Neural crest cell (in vitro differentiated cells): ENCODE measurements at regions not wholly inside any gene's neighbourhood (a gene's known extent, or its start where the extent isn't known, plus 50 kb on each side); places are given as distances from the start of the nearest gene placed in this dataset.

ENCODE experiments used
- DNase-seq: peaks from one replicate; pipeline ENCODE4 v3.0.0; 2021; ENCODE audit warnings: low read depth, mixed read lengths, low spot score
- H3K27ac Mint-ChIP-seq: one replicate; pipeline ENCODE4 v1.8.0; 2021; ENCODE audit warnings: mild to moderate bottlenecking, mixed read lengths; ENCODE audit not compliant: unreplicated experiment
- H3K27me3 Mint-ChIP-seq: 2 replicates; pipeline ENCODE4 v1.8.0; 2021; ENCODE audit warnings: low read depth, mild to moderate bottlenecking, mixed read lengths
- H3K36me3 Mint-ChIP-seq: 2 replicates; pipeline ENCODE4 v1.8.0; 2021; ENCODE audit warnings: low read depth, mild to moderate bottlenecking, mixed read lengths
- H3K4me1 Mint-ChIP-seq: 2 replicates; pipeline ENCODE4 v1.8.0; 2021; ENCODE audit warnings: mixed read lengths
- H3K4me3 Mint-ChIP-seq: one replicate; pipeline ENCODE4 v1.8.0; 2021; ENCODE audit warnings: mild to moderate bottlenecking, mixed read lengths
- H3K9me3 Mint-ChIP-seq: 2 replicates; pipeline ENCODE4 v1.8.0; 2021; ENCODE audit warnings: mixed read lengths
- CTCF ChIP-seq: fragments of 200-600 bp; sonication (generic); conservative IDR thresholded peaks from 2 replicates; pipeline ENCODE4 v1.5.0; 2021; ENCODE audit warnings: antibody characterized with exemption, mild to moderate bottlenecking

DNA sequence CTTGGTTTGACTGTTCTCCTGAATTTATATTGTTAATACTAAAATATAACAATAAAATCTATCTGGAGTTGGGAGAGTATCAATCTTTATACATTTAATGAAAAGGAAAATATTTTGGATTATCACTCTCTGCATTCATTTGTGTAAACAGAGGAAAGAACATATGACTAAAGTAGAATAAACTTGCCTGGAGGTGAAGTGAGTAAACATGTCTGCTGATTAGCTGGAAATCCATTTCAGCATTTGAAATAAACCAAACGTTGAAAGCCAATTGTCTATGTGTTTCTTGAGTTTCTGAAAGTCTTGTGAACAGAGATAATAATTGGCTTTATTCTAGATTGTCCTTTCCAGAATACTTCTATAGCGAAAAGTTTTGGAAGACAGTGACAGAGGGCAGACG is 776.2 kb downstream of the SEMA5A start:
- DNase-seq: no peak
- H3K36me3 Mint-ChIP-seq: no peaks in the 10 kb centered on the region
- H3K27ac Mint-ChIP-seq: no peak overlapping the region
- no peaks in the 10 kb centered on the region for H3K27me3 Mint-ChIP-seq
- H3K9me3 Mint-ChIP-seq: no peaks in the 10 kb centered on the region
- no peak for TF ChIP-seq CTCF
- H3K4me3 Mint-ChIP-seq: no peak overlapping the region
- H3K4me1 Mint-ChIP-seq: peaks cover 16% of the 10 kb centered on the region

DNA sequence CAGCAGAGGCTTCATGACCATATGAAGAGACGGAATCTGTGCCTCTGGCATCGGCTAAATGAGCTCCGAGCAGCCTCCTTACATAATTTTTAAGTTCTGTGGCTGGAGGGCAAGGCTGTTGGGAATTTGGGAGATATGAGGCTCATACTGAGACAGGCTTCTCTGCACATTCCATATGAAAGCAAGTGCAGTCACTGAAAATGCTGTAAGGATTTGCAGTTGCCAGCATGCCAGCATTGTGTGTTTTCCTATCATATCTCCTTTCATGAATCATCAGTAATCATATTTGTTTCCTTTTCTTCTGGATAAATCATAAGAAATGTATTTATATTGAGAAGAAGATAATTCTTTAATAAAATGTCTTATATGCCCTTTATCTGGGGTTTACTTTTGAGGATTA is 775.4 kb downstream of the SEMA5A start:
- DNase-seq: no peak
- no peak for TF ChIP-seq CTCF
- Mint-ChIP-seq H3K27me3 (no peaks in the 10 kb centered on the region), H3K4me3 (no peak overlapping the region), H3K36me3 (no peaks in the 10 kb centered on the region), H3K4me1 (peaks cover 15% of the 10 kb centered on the region), H3K27ac (no peak overlapping the region), H3K9me3 (no peaks in the 10 kb centered on the region)

DNA sequence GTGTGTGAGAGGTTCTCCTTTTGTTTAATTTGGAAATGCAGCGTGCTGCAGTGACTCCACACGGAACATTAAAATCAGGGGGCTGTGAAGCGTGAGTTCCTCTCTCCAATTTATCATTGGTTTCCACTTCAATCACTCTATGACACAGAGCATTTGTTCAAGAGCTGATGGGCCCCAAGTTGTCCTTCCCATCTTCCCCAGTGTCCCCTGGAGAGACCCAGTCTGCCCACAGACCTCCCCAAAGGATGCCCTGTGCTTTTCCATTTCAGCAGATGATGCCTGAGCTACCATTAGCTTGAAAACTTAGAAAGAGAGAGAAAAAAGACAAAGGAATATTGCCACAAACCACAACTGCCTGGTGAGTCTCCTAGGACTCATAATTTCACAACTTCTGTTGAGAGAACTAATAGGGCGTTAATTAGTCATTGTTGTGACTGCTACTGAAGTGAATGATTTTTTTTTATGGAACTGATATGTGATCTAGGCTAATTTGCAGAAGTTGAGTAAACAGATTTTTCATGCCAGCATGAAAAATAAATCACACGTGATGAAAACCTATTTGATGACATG is 772.7 kb downstream of the SEMA5A start:
- H3K9me3 Mint-ChIP-seq: peaks cover 4% of the 10 kb centered on the region
- no peaks in the 10 kb centered on the region for H3K4me1 Mint-ChIP-seq
- H3K27ac Mint-ChIP-seq: no peak overlapping the region
- no peak for TF ChIP-seq CTCF
- H3K27me3 Mint-ChIP-seq: no peaks in the 10 kb centered on the region
- H3K4me3 Mint-ChIP-seq: no peak overlapping the region
- H3K36me3 Mint-ChIP-seq: no peaks in the 10 kb centered on the region
- no peak for DNase-seq

- Mint-ChIP-seq H3K27me3 (no peaks in the 10 kb centered on the region), H3K27ac (no peak overlapping the region), H3K4me1 (no peaks in the 10 kb centered on the region), H3K9me3 (peaks cover 6% of the 10 kb centered on the region), H3K4me3 (no peak overlapping the region), H3K36me3 (no peaks in the 10 kb centered on the region)
- no peak for DNase-seq
- no peak for TF ChIP-seq CTCF
These were observed 761.2 kb downstream of the SEMA5A start for GRCh38 chr5:8784692-8785091.

DNA sequence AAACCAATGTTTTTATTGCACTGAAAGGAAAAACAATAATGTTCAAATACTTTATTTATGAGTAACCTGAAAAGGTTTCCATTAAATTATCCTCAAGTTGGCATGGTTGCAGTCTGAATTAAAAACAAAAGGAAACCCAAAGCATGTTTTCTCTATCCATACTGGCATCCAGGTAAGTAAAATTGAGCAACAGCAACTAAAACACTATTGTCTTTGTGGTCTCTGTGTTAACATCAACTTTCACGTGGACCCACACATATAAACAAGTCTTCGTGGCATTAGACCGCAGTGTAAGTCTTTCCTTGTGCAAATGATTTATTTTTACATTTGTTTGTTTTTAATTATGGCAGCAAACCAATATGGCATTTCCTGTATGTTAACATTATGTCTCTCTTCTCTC is 757.6 kb downstream of the SEMA5A start:
- no peak overlapping the region for H3K4me3 Mint-ChIP-seq
- no peak for DNase-seq
- H3K27ac Mint-ChIP-seq: no peak overlapping the region
- no peaks in the 10 kb centered on the region for H3K4me1 Mint-ChIP-seq
- no peaks in the 10 kb centered on the region for H3K36me3 Mint-ChIP-seq
- TF ChIP-seq CTCF: no peak
- peaks cover 12% of the 10 kb centered on the region for H3K9me3 Mint-ChIP-seq
- H3K27me3 Mint-ChIP-seq: no peaks in the 10 kb centered on the region

DNA sequence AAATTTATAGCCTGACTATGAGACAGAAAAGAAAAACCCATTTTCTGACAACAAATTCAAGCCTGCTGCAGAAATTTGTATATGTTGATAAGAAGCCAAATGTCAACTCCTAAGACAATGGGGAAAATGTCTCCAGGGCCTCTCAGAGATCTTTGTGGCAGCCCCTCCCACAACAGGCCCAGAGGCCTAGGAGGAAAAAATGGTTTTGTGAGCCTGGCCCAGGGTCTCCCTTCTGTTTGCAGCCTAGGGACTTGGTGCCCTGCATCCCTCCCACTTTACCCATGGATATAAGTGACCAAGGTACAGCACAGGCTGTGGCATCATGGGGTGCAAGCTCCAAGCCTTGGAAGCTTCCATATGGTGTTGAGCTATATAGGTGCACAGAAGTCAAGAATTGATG is 740.2 kb downstream of the SEMA5A start:
- H3K27ac Mint-ChIP-seq: no peak overlapping the region
- no peak for DNase-seq
- H3K36me3 Mint-ChIP-seq: peaks cover 36% of the 10 kb centered on the region
- TF ChIP-seq CTCF: no peak
- no peaks in the 10 kb centered on the region for H3K4me1 Mint-ChIP-seq
- peaks cover 40% of the 10 kb centered on the region for H3K9me3 Mint-ChIP-seq
- no peak overlapping the region for H3K4me3 Mint-ChIP-seq
- H3K27me3 Mint-ChIP-seq: no peaks in the 10 kb centered on the region
